IPS-18a (cell line): ENCODE measurements at regions not wholly inside any gene's neighbourhood (a gene's known extent, or its start where the extent isn't known, plus 50 kb on each side); places are given as distances from the start of the nearest gene placed in this dataset.

ENCODE experiments used
- H3K27ac ChIP-seq: one replicate; pipeline ENCODE4 v1.5.1; 2013; ENCODE audit warnings: low read length
- H3K27me3 ChIP-seq: one replicate; pipeline ENCODE4 v1.6.1; 2013; ENCODE audit warnings: mild to moderate bottlenecking, low read length; ENCODE audit not compliant: control insufficient read depth, insufficient read depth
- H3K36me3 ChIP-seq: one replicate; pipeline ENCODE4 v1.6.1; 2013; ENCODE audit warnings: low read depth, low read length; ENCODE audit not compliant: control insufficient read depth
- H3K4me1 ChIP-seq: one replicate; pipeline ENCODE4 v1.6.1; 2013; ENCODE audit warnings: low read depth, low read length; ENCODE audit not compliant: control insufficient read depth
- H3K4me3 ChIP-seq: one replicate; pipeline ENCODE4 v1.5.1; 2013; ENCODE audit warnings: low read length
- H3K9ac ChIP-seq: one replicate; pipeline ENCODE4 v1.6.1; 2013; ENCODE audit warnings: mild to moderate bottlenecking, low read length, moderate library complexity
- H3K9me3 ChIP-seq: one replicate; pipeline ENCODE4 v1.6.1; 2013; ENCODE audit warnings: low read depth, low read length; ENCODE audit not compliant: control insufficient read depth

- Histone ChIP-seq H3K4me1 (no peaks in the 10 kb centered on the region), H3K9ac (no peak overlapping the region), H3K9me3 (no peaks in the 10 kb centered on the region), H3K27me3 (no peaks in the 10 kb centered on the region), H3K36me3 (no peaks in the 10 kb centered on the region), H3K27ac (no peak overlapping the region), H3K4me3 (no peak overlapping the region)
These were observed 77.0 kb downstream of the RPL27A start for GRCh38 chr11:8759634-8760033.

DNA sequence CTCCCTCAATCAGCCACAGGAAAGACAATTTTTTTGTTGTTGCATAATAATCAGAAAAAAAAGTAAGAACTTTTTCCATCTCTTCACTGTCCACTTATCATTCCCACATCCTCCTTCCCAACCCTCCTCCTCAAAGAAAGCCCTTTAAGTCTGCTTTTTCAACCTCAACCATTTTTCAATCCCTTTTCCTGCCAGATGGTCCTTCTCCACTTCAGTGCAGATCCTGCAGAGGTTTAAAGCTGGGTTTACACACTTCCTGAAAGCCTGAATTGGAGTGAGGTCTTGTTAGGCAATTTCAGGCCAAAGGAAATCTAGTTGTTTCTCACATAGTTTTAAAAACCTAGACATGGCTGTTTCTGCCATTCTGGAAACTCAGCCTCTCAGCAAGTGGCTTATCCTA is 78.3 kb downstream of the RPL27A start:
- H3K27ac ChIP-seq: no peak overlapping the region
- H3K4me3 ChIP-seq: no peak overlapping the region
- no peaks in the 10 kb centered on the region for H3K9me3 ChIP-seq
- H3K9ac ChIP-seq: no peak overlapping the region
- H3K4me1 ChIP-seq: peaks cover under 1% of the 10 kb centered on the region
- H3K36me3 ChIP-seq: no peaks in the 10 kb centered on the region
- no peaks in the 10 kb centered on the region for H3K27me3 ChIP-seq

DNA sequence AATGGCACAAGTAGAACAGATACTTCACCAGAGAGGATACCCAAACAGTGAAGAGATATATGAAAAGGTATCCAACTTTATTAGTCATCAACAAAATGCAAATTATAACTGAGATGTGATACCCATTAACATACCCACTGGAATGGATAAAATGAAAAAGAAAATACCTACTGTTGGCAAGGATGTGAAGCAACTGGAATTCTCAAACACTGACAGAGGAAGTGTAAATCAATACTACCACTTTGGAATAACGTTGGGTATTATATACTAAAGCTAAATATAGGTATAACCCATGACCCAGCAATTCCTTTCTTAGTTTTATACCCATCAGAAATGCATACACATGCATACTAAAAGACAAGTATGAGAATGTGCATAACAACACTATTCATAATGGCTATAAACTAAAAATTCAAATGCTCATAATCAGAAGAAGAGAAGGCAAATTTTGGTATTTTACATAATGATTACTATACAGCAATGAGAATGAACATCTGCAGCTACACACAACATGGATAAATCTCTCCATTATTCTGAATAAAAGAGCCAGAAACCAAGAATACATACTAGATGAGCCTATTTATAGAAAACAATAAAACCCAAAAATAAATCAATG is 80.6 kb downstream of the RPL27A start:
- H3K36me3 ChIP-seq: no peaks in the 10 kb centered on the region
- H3K4me3 ChIP-seq: no peak overlapping the region
- no peak overlapping the region for H3K27ac ChIP-seq
- no peaks in the 10 kb centered on the region for H3K27me3 ChIP-seq
- peaks cover 13% of the 10 kb centered on the region for H3K4me1 ChIP-seq
- no peaks in the 10 kb centered on the region for H3K9me3 ChIP-seq
- no peak overlapping the region for H3K9ac ChIP-seq

GRCh38 chr11:8765294-8765693 is 82.7 kb downstream of the RPL27A start:
- Histone ChIP-seq H3K9ac (no peak overlapping the region), H3K4me1 (peaks cover 13% of the 10 kb centered on the region), H3K27me3 (no peaks in the 10 kb centered on the region), H3K9me3 (no peaks in the 10 kb centered on the region), H3K4me3 (no peak overlapping the region), H3K27ac (no peak overlapping the region), H3K36me3 (no peaks in the 10 kb centered on the region)

GRCh38 chr11:8766043-8766987 is 83.7 kb downstream of the RPL27A start:
- Histone ChIP-seq H3K4me1 (peaks cover 13% of the 10 kb centered on the region), H3K27me3 (no peaks in the 10 kb centered on the region), H3K36me3 (no peaks in the 10 kb centered on the region), H3K4me3 (no peak overlapping the region), H3K9ac (no peak overlapping the region), H3K27ac (no peak overlapping the region), H3K9me3 (no peaks in the 10 kb centered on the region)

GRCh38 chr11:8766988-8767374 is 84.4 kb downstream of the RPL27A start:
- Histone ChIP-seq H3K4me3 (no peak overlapping the region), H3K9ac (no peak overlapping the region), H3K27ac (no peak overlapping the region), H3K9me3 (no peaks in the 10 kb centered on the region), H3K36me3 (no peaks in the 10 kb centered on the region), H3K27me3 (no peaks in the 10 kb centered on the region), H3K4me1 (peaks cover 13% of the 10 kb centered on the region)

DNA sequence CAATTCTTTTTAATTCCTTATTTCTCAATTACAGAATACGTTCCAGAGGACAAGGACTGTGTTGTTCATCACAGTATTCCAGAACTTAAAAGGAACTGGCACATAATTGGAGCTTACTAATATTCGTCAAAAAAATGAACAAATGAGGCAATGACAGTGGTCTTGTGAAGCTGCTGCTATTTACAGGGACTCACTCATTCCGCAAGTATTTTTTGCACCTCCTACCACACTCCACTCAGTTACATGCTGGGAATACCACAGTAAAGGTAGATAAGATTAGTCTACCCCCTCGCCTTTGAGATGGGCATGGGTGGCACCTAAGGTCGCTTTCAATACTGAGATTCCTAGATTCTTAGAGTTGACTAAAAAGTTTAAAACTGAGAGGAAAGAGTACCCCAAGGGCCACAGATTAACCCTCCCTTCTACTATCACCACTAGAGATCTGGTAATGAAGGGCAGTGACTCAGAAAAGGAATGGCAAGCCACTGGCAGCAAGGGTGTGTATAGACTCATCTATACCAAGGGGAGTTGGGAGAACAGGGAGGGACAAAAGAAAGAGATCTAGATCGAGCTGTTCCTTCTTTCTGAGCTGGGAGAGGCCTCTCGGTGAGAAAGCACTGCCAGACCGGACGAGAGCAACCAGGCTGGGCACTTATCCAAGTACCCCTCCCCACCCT is 85.0 kb downstream of the RPL27A start:
- Histone ChIP-seq H3K4me1 (peaks cover 13% of the 10 kb centered on the region), H3K9me3 (no peaks in the 10 kb centered on the region), H3K9ac (no peak overlapping the region), H3K36me3 (no peaks in the 10 kb centered on the region), H3K4me3 (no peak overlapping the region), H3K27ac (no peak overlapping the region), H3K27me3 (no peaks in the 10 kb centered on the region)

DNA sequence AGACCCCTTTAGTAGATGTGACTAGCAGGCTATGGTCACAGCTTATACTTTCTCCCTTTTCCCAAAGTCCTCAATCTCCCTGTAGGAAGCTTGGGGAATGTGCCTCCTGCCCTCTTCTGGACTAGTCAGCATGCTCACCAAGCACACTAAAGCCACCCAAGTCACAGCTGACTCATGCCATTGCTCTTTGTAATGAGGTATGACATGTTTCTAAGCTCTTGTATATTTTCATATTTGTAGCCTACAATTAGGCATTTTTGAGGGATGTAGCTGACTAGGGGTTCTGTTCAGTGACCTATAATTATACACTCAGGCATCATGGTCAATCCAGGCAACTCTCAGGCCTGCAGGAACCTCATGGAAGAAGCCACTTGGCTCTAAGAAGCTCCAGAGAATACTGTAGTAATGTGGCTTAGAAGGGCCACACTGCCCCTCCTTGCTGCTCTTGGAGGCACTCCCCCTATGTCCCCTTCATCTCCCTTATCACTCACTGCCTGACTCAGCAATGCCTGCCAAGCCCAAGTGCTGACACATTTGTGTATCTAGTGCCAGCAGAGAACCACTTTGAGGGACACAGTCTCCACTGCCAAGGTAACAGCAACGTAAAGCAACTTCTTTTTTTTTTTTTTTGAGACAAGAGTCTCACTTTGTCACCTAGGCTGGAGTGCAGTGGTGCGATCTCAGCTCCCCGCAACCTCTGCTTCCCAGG is 86.2 kb downstream of the RPL27A start:
- Histone ChIP-seq H3K4me1 (peaks cover 13% of the 10 kb centered on the region), H3K36me3 (no peaks in the 10 kb centered on the region), H3K9ac (no peak overlapping the region), H3K4me3 (no peak overlapping the region), H3K27me3 (no peaks in the 10 kb centered on the region), H3K27ac (no peak overlapping the region), H3K9me3 (no peaks in the 10 kb centered on the region)

DNA sequence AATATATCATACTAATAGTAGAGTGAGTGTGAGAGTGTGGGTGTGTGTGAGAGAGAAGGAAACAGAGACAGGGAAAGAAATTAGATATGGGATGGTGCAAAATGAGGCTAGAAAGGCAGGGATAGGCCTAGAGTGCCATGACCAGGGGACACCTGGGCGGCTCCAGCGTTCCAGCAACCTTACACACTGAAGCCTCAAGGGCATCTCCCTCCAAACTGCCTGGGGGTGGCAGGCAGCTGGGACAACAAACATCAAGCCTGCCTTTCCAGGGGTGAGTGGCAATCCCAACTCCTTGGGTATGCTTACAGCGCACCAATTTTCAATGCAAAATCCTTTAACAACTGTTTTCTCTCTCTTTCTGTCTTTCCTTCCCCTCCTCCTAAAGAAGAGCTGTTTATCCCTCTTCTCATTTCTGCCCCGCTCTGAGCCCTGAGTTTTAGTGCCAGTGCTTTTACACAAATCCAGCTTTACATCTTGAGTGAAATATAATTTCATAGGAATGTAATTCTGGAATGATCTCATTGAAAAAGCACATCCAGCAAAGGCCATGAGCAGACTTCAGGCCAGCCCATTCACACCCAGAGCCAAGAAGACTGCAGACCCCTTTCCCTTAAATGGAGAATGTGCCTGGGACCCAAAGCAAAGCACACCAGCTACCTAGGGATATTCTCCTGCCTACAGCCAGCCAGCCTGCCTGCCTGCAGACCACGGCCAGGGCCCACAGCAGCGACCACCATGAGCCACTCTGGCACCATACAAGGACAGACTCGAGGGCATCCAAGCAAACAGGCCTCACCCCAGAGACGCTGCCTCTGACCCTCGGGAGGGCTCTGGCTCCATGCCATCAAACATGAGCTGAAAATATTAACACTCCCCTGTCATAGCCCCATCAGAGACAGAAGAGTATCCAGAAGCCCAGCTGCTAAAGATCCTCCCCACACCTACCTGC is 90.3 kb downstream of the RPL27A start:
- Histone ChIP-seq H3K4me1 (no peaks in the 10 kb centered on the region), H3K4me3 (no peak overlapping the region), H3K9me3 (no peaks in the 10 kb centered on the region), H3K27me3 (no peaks in the 10 kb centered on the region), H3K27ac (no peak overlapping the region), H3K36me3 (no peaks in the 10 kb centered on the region), H3K9ac (no peak overlapping the region)

DNA sequence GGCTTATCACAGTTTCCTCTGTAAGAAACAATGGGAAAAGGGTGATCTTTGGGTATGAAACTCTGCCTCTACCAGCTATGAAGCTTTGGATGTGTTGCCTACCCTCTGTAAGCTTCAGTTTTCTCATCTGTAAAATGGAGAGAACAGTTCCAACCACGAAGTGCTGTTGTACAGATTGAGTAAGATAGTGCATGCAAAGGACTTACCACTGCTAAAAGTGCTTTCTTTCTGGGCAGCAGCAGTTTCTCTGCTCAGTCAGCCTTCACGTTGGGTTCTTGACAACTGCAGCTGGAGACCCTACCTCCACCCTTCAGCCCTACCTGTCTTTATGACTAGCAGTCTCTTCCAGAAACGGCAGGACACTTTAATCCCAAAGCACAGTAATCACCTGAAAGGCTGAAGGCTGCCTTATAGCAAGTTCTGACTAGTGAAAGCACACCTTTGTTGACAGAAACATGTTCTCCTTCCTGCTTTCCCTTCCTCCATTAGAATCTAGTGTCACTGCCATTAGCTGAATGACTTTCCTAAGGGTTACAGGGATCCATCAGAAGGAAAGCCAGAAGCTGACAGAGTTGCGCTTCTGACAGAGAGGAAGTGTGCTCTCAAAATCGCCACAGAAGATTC is 91.4 kb downstream of the RPL27A start:
- no peaks in the 10 kb centered on the region for H3K36me3 ChIP-seq
- H3K4me3 ChIP-seq: no peak overlapping the region
- H3K4me1 ChIP-seq: no peaks in the 10 kb centered on the region
- H3K9ac ChIP-seq: no peak overlapping the region
- no peaks in the 10 kb centered on the region for H3K27me3 ChIP-seq
- H3K9me3 ChIP-seq: no peaks in the 10 kb centered on the region
- H3K27ac ChIP-seq: no peak overlapping the region
